ENCODE measurements at regions not wholly inside any gene's neighbourhood (a gene's known extent, or its start where the extent isn't known, plus 50 kb on each side); places are given as distances from the start of the nearest gene placed in this dataset.

- Histone ChIP-seq H3K18ac (ENCODE audit: extremely low read depth, low read length) (no peak overlapping the region), H4K8ac (ENCODE audit: extremely low read depth, insufficient read depth, low read length) (no peak overlapping the region), H3K23ac (ENCODE audit: insufficient read length) (no peak overlapping the region), H3K9me3 (ENCODE audit: insufficient read depth in 2 of 2, low read depth in 1 of 2, low read length in 1 of 2) (no peaks in the 10 kb centered on the region), H4K20me1 (replicated peaks in 1 of 2; ENCODE audit: control insufficient read depth in 1 of 2, insufficient read depth in 2 of 2, low read length in 2 of 2) (no peaks in the 10 kb centered on the region), H3K56ac (replicated peaks; ENCODE audit: insufficient read length, low read depth, low read length) (no peak overlapping the region), H3K4me1 (replicated peaks in 1 of 4; ENCODE audit: control insufficient read depth in 3 of 4, insufficient read depth in 4 of 4, low read length in 3 of 4) (no peaks in the 10 kb centered on the region), H3K23me2 (ENCODE audit: low read depth, low read length) (no peaks in the 10 kb centered on the region), H4K5ac (ENCODE audit: insufficient read length, low read depth, low read length) (no peak overlapping the region), H2BK20ac (ENCODE audit: low read length) (no peak overlapping the region), H2BK12ac (ENCODE audit: low read depth, low read length) (no peak overlapping the region), H3K27me3 (replicated peaks in 1 of 4; ENCODE audit: control insufficient read depth in 3 of 4, extremely low read depth in 1 of 4, insufficient read depth in 3 of 4, low read length in 3 of 4) (no peaks in the 10 kb centered on the region), H2BK15ac (ENCODE audit: low read length) (no peak overlapping the region), H2AK5ac (ENCODE audit: low read depth, low read length) (no peak overlapping the region), H3K27ac (ENCODE audit: low read depth, low read length) (no peak overlapping the region), H2BK5ac (ENCODE audit: low read depth, low read length) (no peak overlapping the region), H4K91ac (replicated peaks; ENCODE audit: insufficient read length, low read length) (no peak overlapping the region), H3K14ac (ENCODE audit: insufficient read length) (no peak overlapping the region), H2BK120ac (replicated peaks; ENCODE audit: low read depth, low read length) (no peak overlapping the region), H3K9ac (replicated peaks in 1 of 4; ENCODE audit: extremely low read depth in 1 of 4, low read depth in 3 of 4, low read length in 3 of 4) (no peak overlapping the region), H2AFZ (ENCODE audit: low read length) (no peak overlapping the region), H3K4ac (replicated peaks; ENCODE audit: insufficient read length, low read depth, low read length) (no peak overlapping the region), H3K4me3 (ENCODE audit: extremely low read depth in 1 of 4, insufficient read depth in 2 of 4, low read depth in 3 of 4, low read length in 4 of 4) (no peak overlapping the region), H3K79me2 (ENCODE audit: control insufficient read depth in 1 of 2, insufficient read depth in 2 of 2, low read length in 2 of 2) (no peaks in the 10 kb centered on the region), H3K36me3 (ENCODE audit: control insufficient read depth in 2 of 4, insufficient read depth in 4 of 4, low read length in 3 of 4) (no peaks in the 10 kb centered on the region), H3K4me2 (ENCODE audit: insufficient read depth in 1 of 2, low read depth in 2 of 2, low read length in 2 of 2) (no peak overlapping the region), H3K79me1 (ENCODE audit: low read depth, low read length) (no peaks in the 10 kb centered on the region)
- ChIA-PET CTCF (ENCODE audit: partially characterized antibody) (no interaction called here), POLR2A (ENCODE audit: partially characterized antibody) (no interaction called here)
- no peak for FAIRE-seq
- 83% methylated on average over 3 of the region's 3 CpGs; no CpG with 5 or more reads in 1 of the 2 experiments for WGBS, 2 experiments (ENCODE audit: extremely low coverage in 1 of 2, insufficient coverage in 1 of 2, insufficient read length in 1 of 2, insufficient replicate concordance in 2 of 2, low coverage in 1 of 2, low lambda C conversion rate in 2 of 2, missing lambda C conversion rate in 1 of 2)
- no peak for DNase-seq (ENCODE audit: low read depth in 1 of 2, low spot score in 2 of 2)
- TF ChIP-seq CHD2 (IDR thresholded peaks at IDR 0.05; ENCODE audit: low read length): no peak
- TF ChIP-seq SAP30 (IDR thresholded peaks at IDR 0.05; ENCODE audit: insufficient read depth, insufficient replicate concordance, low read length): no peak
- TF ChIP-seq CBX5 (IDR thresholded peaks at IDR 0.05; ENCODE audit: low read depth, low read length): no peak
- TF ChIP-seq, protein P1, sequence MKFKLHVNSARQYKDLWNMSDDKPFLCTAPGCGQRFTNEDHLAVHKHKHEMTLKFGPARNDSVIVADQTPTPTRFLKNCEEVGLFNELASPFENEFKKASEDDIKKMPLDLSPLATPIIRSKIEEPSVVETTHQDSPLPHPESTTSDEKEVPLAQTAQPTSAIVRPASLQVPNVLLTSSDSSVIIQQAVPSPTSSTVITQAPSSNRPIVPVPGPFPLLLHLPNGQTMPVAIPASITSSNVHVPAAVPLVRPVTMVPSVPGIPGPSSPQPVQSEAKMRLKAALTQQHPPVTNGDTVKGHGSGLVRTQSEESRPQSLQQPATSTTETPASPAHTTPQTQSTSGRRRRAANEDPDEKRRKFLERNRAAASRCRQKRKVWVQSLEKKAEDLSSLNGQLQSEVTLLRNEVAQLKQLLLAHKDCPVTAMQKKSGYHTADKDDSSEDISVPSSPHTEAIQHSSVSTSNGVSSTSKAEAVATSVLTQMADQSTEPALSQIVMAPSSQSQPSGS (IDR thresholded peaks at IDR 0.05; ENCODE audit: low read length): no peak
- no peak for TF ChIP-seq YY1 (IDR thresholded peaks at IDR 0.05; ENCODE audit: low read depth, low read length)
- TF ChIP-seq CTCF (IDR thresholded peaks at IDR 0.05; ENCODE audit: control extremely low read depth in 1 of 3, insufficient read depth in 1 of 3, low read depth in 1 of 3, low read length in 3 of 3): no peak
- no peak for TF ChIP-seq EP300 (IDR thresholded peaks at IDR 0.05; ENCODE audit: borderline replicate concordance in 1 of 2, low read depth in 2 of 2, low read length in 2 of 2)
- TF ChIP-seq JUN (IDR thresholded peaks at IDR 0.05; ENCODE audit: low read depth, low read length): no peak
- no peak for TF ChIP-seq NANOG (IDR thresholded peaks at IDR 0.05; ENCODE audit: insufficient read depth, low read depth, low read length, poor library complexity, severe bottlenecking)
- TF ChIP-seq NRF1 (IDR thresholded peaks at IDR 0.05; ENCODE audit: low read depth, low read length): no peak
These were observed 271.2 kb upstream of the IGFBP3 start for GRCh38 chr7:46192271-46192670.

All from H1 (cell line).